Panc1 (cell line): ENCODE measurements at regions not wholly inside any gene's neighbourhood (a gene's known extent, or its start where the extent isn't known, plus 50 kb on each side); places are given as distances from the start of the nearest gene placed in this dataset.

ENCODE experiments used
- ATAC-seq: fragments of 200-7000 bp; cut with Tn5 transposase; 2 replicates; pipeline ENCODE4 v1.9.1; 2020; ENCODE audit warnings: mild to moderate bottlenecking, moderate library complexity
- BruUV-seq: library from RNA; stranded (reverse); fragments of 400-500 nt; replicated peaks from 2 replicates; lab custom pipeline; 2021; lab: Mats Ljungman, UMichigan
- CTCF ChIA-PET: fragments of 300-600 bp; sonication (Branson Sonifier 250); formaldehyde crosslinking; loops from one replicate; lab custom pipeline; 2022; ENCODE audit warnings: antibody characterized with exemption; lab: Charles Lee
- POLR2A ChIA-PET: fragments of 300-600 bp; sonication (Branson Sonifier 250); formaldehyde crosslinking; loops from one replicate; lab custom pipeline; 2022; ENCODE audit warnings: antibody characterized with exemption; lab: Charles Lee
- DNase-seq: peaks from one replicate; pipeline ENCODE4 v3.0.0-alpha.2; 2010; ENCODE audit warnings: low read depth, low spot score
- H3K27ac ChIP-seq: 2 replicates; pipeline ENCODE4 v1.5.1; 2011; ENCODE audit warnings: mild to moderate bottlenecking, low read length, inconsistent platforms
- H3K27me3 ChIP-seq: fragments of 200-500 bp; sonication (Bioruptor generic); 2 replicates; pipeline ENCODE4 v1.6.0; 2014; ENCODE audit warnings: low read length, inconsistent platforms; ENCODE audit not compliant: control insufficient read depth, insufficient read depth
- H3K36me3 ChIP-seq: fragments of 200-500 bp; sonication (Bioruptor generic); 2 replicates; pipeline ENCODE4 v1.5.1; 2014; ENCODE audit warnings: inconsistent platforms, mild to moderate bottlenecking, low read length, moderate library complexity; ENCODE audit not compliant: control insufficient read depth, insufficient read depth
- H3K4me1 ChIP-seq: 2 replicates; pipeline ENCODE4 v1.5.1; 2011; ENCODE audit warnings: inconsistent platforms, mild to moderate bottlenecking, low read length, moderate library complexity; ENCODE audit not compliant: control insufficient read depth, insufficient read depth
- H3K4me3 ChIP-seq, 2 experiments: 2 replicates each; pipeline ENCODE4 v1.5.1; 2011 to 2012; ENCODE audit warnings: low read depth in 2 of 2, low read length in 2 of 2, mild to moderate bottlenecking in 2 of 2, inconsistent platforms in 1 of 2, moderate library complexity in 1 of 2
- H3K9me3 ChIP-seq: fragments of 200-500 bp; sonication (Bioruptor generic); 2 replicates; pipeline ENCODE4 v1.5.1; 2014; ENCODE audit warnings: low read depth, mild to moderate bottlenecking, inconsistent platforms, low read length, moderate library complexity; ENCODE audit not compliant: control insufficient read depth, insufficient read depth
- POLR2AphosphoS5 ChIP-seq: IDR thresholded peaks from 2 replicates; pipeline ENCODE4 v1.6.1; 2012; ENCODE audit warnings: mild to moderate bottlenecking, low read depth, low read length, moderate library complexity
- SIN3A ChIP-seq: IDR thresholded peaks from 2 replicates; pipeline ENCODE4 v1.6.1; 2012; ENCODE audit warnings: low read depth, mild to moderate bottlenecking, low read length, moderate library complexity, borderline replicate concordance; ENCODE audit not compliant: insufficient read depth
- TCF7L2 ChIP-seq: IDR thresholded peaks from 2 replicates; pipeline ENCODE4 v1.6.1; 2011; ENCODE audit warnings: mild to moderate bottlenecking, low read depth, low read length, inconsistent platforms
- in situ Hi-C: cut with HindIII; loops from 2 replicates; pipeline ENCODE4 v1.10.0; 2016; ENCODE audit warnings: low sequenced_read_pairs, low pct_unique_long_range_greater_than_20kb
- intact Hi-C: fragments of 100-400 bp; cut with micrococcal nuclease; formaldehyde crosslinking; loops from one replicate; pipeline ENCODE4 v1.10.0; 2022; ENCODE audit not compliant: unreplicated experiment
- TF ChIP-seq, protein P1 (sequence below): fragments of 450-650 bp; IDR thresholded peaks from 2 replicates; pipeline ENCODE4 v1.5.1; 2017; ENCODE audit warnings: mild to moderate bottlenecking
- TF ChIP-seq, protein P2 (sequence below), 2 experiments: IDR thresholded peaks; 2 replicates each; pipeline ENCODE4 v1.6.1; 2011 to 2012; ENCODE audit warnings: low read depth in 2 of 2, control low read depth in 1 of 2, low read length in 1 of 2, mild to moderate bottlenecking in 1 of 2, moderate library complexity in 1 of 2; ENCODE audit not compliant: insufficient read depth in 1 of 2

DNA sequence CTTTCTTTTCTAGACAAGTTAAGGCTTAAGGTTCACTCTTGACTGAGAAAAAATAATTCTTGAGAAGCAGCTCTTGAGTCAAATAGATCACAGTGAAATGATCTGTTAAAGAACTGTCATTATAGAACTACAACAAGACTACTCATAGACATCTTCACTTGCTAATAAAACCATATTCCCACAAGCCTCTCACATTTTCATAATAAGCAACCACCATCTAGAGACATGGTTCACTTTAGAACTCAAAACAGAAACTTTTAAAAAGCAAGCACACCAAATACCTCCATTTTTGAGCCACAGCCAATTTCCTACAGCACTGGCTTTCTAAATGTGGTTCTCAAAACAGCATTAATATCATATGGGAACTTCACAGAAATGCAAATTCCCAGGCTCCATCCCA, 309.5 kb downstream of the TMA16 start:
- TF ChIP-seq SIN3A (no peak), POLR2AphosphoS5 (no peak), TCF7L2 (no peak)
- TF ChIP-seq, protein P1, sequence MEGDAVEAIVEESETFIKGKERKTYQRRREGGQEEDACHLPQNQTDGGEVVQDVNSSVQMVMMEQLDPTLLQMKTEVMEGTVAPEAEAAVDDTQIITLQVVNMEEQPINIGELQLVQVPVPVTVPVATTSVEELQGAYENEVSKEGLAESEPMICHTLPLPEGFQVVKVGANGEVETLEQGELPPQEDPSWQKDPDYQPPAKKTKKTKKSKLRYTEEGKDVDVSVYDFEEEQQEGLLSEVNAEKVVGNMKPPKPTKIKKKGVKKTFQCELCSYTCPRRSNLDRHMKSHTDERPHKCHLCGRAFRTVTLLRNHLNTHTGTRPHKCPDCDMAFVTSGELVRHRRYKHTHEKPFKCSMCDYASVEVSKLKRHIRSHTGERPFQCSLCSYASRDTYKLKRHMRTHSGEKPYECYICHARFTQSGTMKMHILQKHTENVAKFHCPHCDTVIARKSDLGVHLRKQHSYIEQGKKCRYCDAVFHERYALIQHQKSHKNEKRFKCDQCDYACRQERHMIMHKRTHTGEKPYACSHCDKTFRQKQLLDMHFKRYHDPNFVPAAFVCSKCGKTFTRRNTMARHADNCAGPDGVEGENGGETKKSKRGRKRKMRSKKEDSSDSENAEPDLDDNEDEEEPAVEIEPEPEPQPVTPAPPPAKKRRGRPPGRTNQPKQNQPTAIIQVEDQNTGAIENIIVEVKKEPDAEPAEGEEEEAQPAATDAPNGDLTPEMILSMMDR: no peak
- TF ChIP-seq, protein P2, sequence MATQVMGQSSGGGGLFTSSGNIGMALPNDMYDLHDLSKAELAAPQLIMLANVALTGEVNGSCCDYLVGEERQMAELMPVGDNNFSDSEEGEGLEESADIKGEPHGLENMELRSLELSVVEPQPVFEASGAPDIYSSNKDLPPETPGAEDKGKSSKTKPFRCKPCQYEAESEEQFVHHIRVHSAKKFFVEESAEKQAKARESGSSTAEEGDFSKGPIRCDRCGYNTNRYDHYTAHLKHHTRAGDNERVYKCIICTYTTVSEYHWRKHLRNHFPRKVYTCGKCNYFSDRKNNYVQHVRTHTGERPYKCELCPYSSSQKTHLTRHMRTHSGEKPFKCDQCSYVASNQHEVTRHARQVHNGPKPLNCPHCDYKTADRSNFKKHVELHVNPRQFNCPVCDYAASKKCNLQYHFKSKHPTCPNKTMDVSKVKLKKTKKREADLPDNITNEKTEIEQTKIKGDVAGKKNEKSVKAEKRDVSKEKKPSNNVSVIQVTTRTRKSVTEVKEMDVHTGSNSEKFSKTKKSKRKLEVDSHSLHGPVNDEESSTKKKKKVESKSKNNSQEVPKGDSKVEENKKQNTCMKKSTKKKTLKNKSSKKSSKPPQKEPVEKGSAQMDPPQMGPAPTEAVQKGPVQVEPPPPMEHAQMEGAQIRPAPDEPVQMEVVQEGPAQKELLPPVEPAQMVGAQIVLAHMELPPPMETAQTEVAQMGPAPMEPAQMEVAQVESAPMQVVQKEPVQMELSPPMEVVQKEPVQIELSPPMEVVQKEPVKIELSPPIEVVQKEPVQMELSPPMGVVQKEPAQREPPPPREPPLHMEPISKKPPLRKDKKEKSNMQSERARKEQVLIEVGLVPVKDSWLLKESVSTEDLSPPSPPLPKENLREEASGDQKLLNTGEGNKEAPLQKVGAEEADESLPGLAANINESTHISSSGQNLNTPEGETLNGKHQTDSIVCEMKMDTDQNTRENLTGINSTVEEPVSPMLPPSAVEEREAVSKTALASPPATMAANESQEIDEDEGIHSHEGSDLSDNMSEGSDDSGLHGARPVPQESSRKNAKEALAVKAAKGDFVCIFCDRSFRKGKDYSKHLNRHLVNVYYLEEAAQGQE (IDR thresholded peaks at IDR 0.05; ENCODE audit: insufficient read depth in 1 of 2, low read depth in 2 of 2, low read length in 1 of 2): no peak
- Histone ChIP-seq H3K4me1 (no peaks in the 10 kb centered on the region), H3K27me3 (no peaks in the 10 kb centered on the region), H3K9me3 (no peaks in the 10 kb centered on the region), H3K27ac (no peak overlapping the region), H3K4me3 (no peak overlapping the region), H3K36me3 (no peaks in the 10 kb centered on the region)
- ATAC-seq (no peak), DNase-seq (no peak)
- intact Hi-C loops (no loop called here), in situ Hi-C loops (no loop called here)
- CTCF ChIA-PET: no interaction called here
- no TSS peak for BruUV-seq
- POLR2A ChIA-PET: no interaction called here

DNA sequence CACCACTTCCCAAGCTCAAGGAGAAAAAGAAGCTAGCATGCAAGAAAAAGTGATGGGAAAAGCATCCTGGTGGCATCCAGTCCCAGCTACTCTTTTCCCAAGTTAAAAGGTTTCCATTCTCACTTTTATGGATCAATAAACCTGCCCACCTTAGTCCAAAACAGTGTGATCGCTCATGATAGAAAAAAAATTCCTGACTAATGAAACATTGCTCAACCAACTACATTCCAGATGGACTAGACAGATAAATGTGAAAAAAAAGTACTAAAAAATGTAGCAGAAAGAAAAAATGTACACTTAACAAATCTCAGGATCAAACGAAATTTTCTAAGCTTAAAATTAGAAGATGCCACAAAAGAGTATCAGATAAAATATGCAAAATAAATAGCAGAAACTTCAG, 312.2 kb downstream of the TMA16 start:
- ChIA-PET CTCF (no interaction called here), POLR2A (no interaction called here)
- DNase-seq (no peak), ATAC-seq (no peak)
- Histone ChIP-seq H3K9me3 (no peaks in the 10 kb centered on the region), H3K4me3 (no peak overlapping the region), H3K4me1 (no peaks in the 10 kb centered on the region), H3K27me3 (no peaks in the 10 kb centered on the region), H3K36me3 (no peaks in the 10 kb centered on the region), H3K27ac (no peak overlapping the region)
- in situ Hi-C loops (no loop called here), intact Hi-C loops (no loop called here)
- TF ChIP-seq TCF7L2 (no peak), SIN3A (no peak), POLR2AphosphoS5 (no peak)
- TF ChIP-seq, protein P2 (IDR thresholded peaks at IDR 0.05; ENCODE audit: insufficient read depth in 1 of 2, low read depth in 2 of 2, low read length in 1 of 2): no peak
- TF ChIP-seq, protein P1: no peak
- BruUV-seq: no TSS peak
